ENCODE measurements at regions not wholly inside any gene's neighbourhood (a gene's known extent, or its start where the extent isn't known, plus 50 kb on each side); places are given as distances from the start of the nearest gene placed in this dataset.
A peak's percentile ranks its signal among the peaks of the same experiment; 100 is the strongest.

DNA sequence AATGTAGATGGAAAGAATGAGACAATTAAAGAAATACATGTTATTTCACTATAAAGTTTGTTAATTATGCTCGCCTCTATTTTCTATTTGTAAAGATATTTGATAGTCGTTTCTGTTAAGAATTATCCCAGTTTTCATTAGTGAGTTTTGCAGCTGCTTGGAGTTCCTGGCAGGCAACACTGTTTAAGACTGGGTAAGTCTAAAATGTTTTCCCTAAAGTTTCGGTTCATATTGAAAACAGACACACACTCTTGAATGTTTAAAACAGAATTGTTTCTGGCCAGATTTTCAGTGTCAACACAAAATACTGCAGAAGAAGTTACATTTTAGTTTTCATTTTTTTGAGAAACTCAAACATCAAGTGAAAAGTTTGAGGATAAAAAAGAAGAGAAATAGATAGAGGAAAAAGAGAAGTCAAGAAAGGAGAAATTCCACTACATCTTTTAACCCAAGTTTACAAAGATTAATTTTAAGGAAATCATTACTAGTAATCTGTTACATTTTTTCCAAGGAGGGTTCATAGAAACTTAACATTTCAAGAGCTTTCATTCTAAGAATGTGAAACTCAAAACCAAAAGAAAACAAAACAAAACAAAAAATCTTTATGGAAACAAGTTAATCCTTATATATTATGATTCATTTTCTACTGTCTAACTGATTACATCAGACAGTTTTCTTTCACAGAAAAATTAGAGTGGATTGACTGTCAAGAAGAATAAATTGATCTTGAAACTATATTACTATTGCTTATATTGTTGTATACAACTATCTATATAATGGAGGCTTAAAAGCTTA, 305.5 kb downstream of the FAT4 start:
- H3K27me3 ChIP-seq (ENCODE audit: control insufficient read depth in 3 of 3, insufficient read depth in 3 of 3, low read length in 2 of 3), result no peaks in the 10 kb centered on the region
- no peak overlapping the region for H3K4me3 ChIP-seq
- peak; percentile 17 to 84 (median 76) for DNase-seq
- no peak for ATAC-seq (ENCODE audit: insufficient read depth, low FRiP score)
- peaks cover 0 to 12% (median 0%) of the 10 kb centered on the region in 5 donors for H3K4me1 ChIP-seq (ENCODE audit: control insufficient read depth in 5 of 5, insufficient read depth in 5 of 5, low read length in 5 of 5)
- H3K36me3 ChIP-seq (ENCODE audit: control insufficient read depth in 4 of 4, insufficient read depth in 4 of 4, low read length in 4 of 4), result no peaks in the 10 kb centered on the region
- no peak for TF ChIP-seq CTCF (IDR thresholded peaks at IDR 0.05; ENCODE audit: control extremely low read depth, extremely low read depth)
- peak overlapping the region in 1 of 2 donors; percentile 16 for H3K9ac ChIP-seq (ENCODE audit: insufficient read depth in 1 of 2, low read length in 2 of 2)
- H3K9me3 ChIP-seq (ENCODE audit: control insufficient read depth in 4 of 4, insufficient read depth in 3 of 4, low read length in 3 of 4), result no peaks in the 10 kb centered on the region
- WGBS, 2 donors, result 76 to 77% methylated on average over 3 of the region's 3 CpGs
- no peak overlapping the region for H3K27ac ChIP-seq (ENCODE audit: low read depth in 1 of 2, low read length in 1 of 2)

- Histone ChIP-seq H3K9me3 (ENCODE audit: control insufficient read depth in 4 of 4, insufficient read depth in 3 of 4, low read length in 3 of 4) (no peaks in the 10 kb centered on the region), H3K4me1 (ENCODE audit: control insufficient read depth in 5 of 5, insufficient read depth in 5 of 5, low read length in 5 of 5) (peaks cover 0 to 7% (median 0%) of the 10 kb centered on the region in 5 donors), H3K9ac (ENCODE audit: insufficient read depth in 1 of 2, low read length in 2 of 2) (no peak overlapping the region), H3K36me3 (ENCODE audit: control insufficient read depth in 4 of 4, insufficient read depth in 4 of 4, low read length in 4 of 4) (no peaks in the 10 kb centered on the region), H3K27ac (ENCODE audit: low read depth in 1 of 2, low read length in 1 of 2) (no peak overlapping the region), H3K27me3 (ENCODE audit: control insufficient read depth in 3 of 3, insufficient read depth in 3 of 3, low read length in 2 of 3) (peaks cover 0 to 2% (median 0%) of the 10 kb centered on the region in 3 donors), H3K4me3 (no peak overlapping the region)
- TF ChIP-seq CTCF (IDR thresholded peaks at IDR 0.05; ENCODE audit: control extremely low read depth, extremely low read depth), result no peak
- ATAC-seq (ENCODE audit: insufficient read depth, low FRiP score) (no peak), DNase-seq (no peak)
- WGBS, 2 donors, result 88 to 93% methylated on average over 1 of the region's 1 CpG
Observed at GRCh38 chr4:125624951-125625350, 310.2 kb downstream of the FAT4 start.

- ATAC-seq (ENCODE audit: insufficient read depth, low FRiP score), result no peak
- H3K4me3 ChIP-seq, result no peak overlapping the region
- no peak for TF ChIP-seq CTCF (IDR thresholded peaks at IDR 0.05; ENCODE audit: control extremely low read depth, extremely low read depth)
- H3K4me1 ChIP-seq (ENCODE audit: control insufficient read depth in 5 of 5, insufficient read depth in 5 of 5, low read length in 5 of 5), result no peaks in the 10 kb centered on the region
- peak in 1 of 3 donors; percentile 30 for DNase-seq
- H3K27ac ChIP-seq (ENCODE audit: low read depth in 1 of 2, low read length in 1 of 2), result no peak overlapping the region
- H3K9ac ChIP-seq (ENCODE audit: insufficient read depth in 1 of 2, low read length in 2 of 2), result no peak overlapping the region
- H3K27me3 ChIP-seq (ENCODE audit: control insufficient read depth in 3 of 3, insufficient read depth in 3 of 3, low read length in 2 of 3), result peaks cover 0 to 2% (median 0%) of the 10 kb centered on the region in 3 donors
- WGBS, 2 donors, result 35 to 47% methylated on average over 1 of the region's 1 CpG
- no peaks in the 10 kb centered on the region for H3K9me3 ChIP-seq (ENCODE audit: control insufficient read depth in 4 of 4, insufficient read depth in 3 of 4, low read length in 3 of 4)
- no peaks in the 10 kb centered on the region for H3K36me3 ChIP-seq (ENCODE audit: control insufficient read depth in 4 of 4, insufficient read depth in 4 of 4, low read length in 4 of 4)
Observed at GRCh38 chr4:125626946-125627345, 312.2 kb downstream of the FAT4 start.

All from lung (tissue), 11 donors.